NCI-H526 (cell line): ENCODE measurements at regions not wholly inside any gene's neighbourhood (a gene's known extent, or its start where the extent isn't known, plus 50 kb on each side); places are given as distances from the start of the nearest gene placed in this dataset.
"Not testable (repeated sequence)": the region's sequence is repeated elsewhere in the genome, so short reads cannot be mapped to it uniquely, and the experiment has no call there.

ENCODE experiments used
- DNase-seq, 2 experiments: peaks; one replicate each; lab custom pipeline; 2025; lab: John Stamatoyannopoulos, UW

- no peak for DNase-seq
Measured at GRCh38 chr3:98644168-98644567, 50.8 kb upstream of the CPOX start.

GRCh38 chr3:98645039-98645438 is 51.6 kb upstream of the CPOX start:
- DNase-seq = no peak

- no peak for DNase-seq
Measured at GRCh38 chr3:98646680-98647079, 53.3 kb upstream of the CPOX start.

- no peak for DNase-seq
Measured at GRCh38 chr3:98647197-98647596, 53.8 kb upstream of the CPOX start.

- DNase-seq = no peak
Measured at GRCh38 chr3:98650971-98651779, 57.8 kb upstream of the CPOX start.

GRCh38 chr3:98651780-98652077 is 58.3 kb upstream of the CPOX start:
- DNase-seq = no peak

GRCh38 chr3:98655666-98656065 is 62.3 kb upstream of the CPOX start:
- no peak for DNase-seq

GRCh38 chr3:98657457-98657856 is 64.0 kb upstream of the CPOX start:
- peak; percentile 85 to 95 for DNase-seq

GRCh38 chr3:98662699-98663098 is 69.3 kb upstream of the CPOX start:
- no peak for DNase-seq

- DNase-seq = no peak
Measured at GRCh38 chr3:98670020-98670419, 76.6 kb upstream of the CPOX start.

GRCh38 chr3:98679986-98680385 is 83.2 kb upstream of the ST3GAL6 start:
- DNase-seq = no peak

- DNase-seq = no peak
Measured at GRCh38 chr3:98680723-98681122, 82.4 kb upstream of the ST3GAL6 start.

- DNase-seq = no peak
Measured at GRCh38 chr3:98681486-98681885, 81.7 kb upstream of the ST3GAL6 start.

- DNase-seq = not testable (repeated sequence)
Measured at GRCh38 chr3:98682391-98682790, 80.7 kb upstream of the ST3GAL6 start.

GRCh38 chr3:98688363-98688762 is 74.8 kb upstream of the ST3GAL6 start:
- no peak for DNase-seq

GRCh38 chr3:98690876-98691275 is 72.3 kb upstream of the ST3GAL6 start:
- no peak for DNase-seq

- DNase-seq = no peak
Measured at GRCh38 chr3:98691897-98692296, 71.2 kb upstream of the ST3GAL6 start.

GRCh38 chr3:98692787-98693473 is 70.2 kb upstream of the ST3GAL6 start:
- no peak for DNase-seq

- no peak for DNase-seq
Measured at GRCh38 chr3:98695796-98696195, 67.3 kb upstream of the ST3GAL6 start.

- DNase-seq = not testable (repeated sequence)
Measured at GRCh38 chr3:98696296-98696695, 66.8 kb upstream of the ST3GAL6 start.

- no peak for DNase-seq
Measured at GRCh38 chr3:98697225-98697624, 65.9 kb upstream of the ST3GAL6 start.

GRCh38 chr3:98699132-98699531 is 64.0 kb upstream of the ST3GAL6 start:
- DNase-seq = no peak

GRCh38 chr3:98701071-98701675 is 62.0 kb upstream of the ST3GAL6 start:
- DNase-seq = no peak
